ENCODE measurements at regions not wholly inside any gene's neighbourhood (a gene's known extent, or its start where the extent isn't known, plus 50 kb on each side); places are given as distances from the start of the nearest gene placed in this dataset.

- Histone ChIP-seq H2BK15ac (ENCODE audit: low read depth, low read length) (no peak overlapping the region), H4K91ac (ENCODE audit: insufficient read length, low read depth, low read length) (no peak overlapping the region), H4K8ac (replicated peaks; ENCODE audit: insufficient read length, low read depth, low read length) (no peak overlapping the region), H4K20me1 (ENCODE audit: control insufficient read depth, insufficient read depth, insufficient read length) (no peaks in the 10 kb centered on the region), H3K27ac (ENCODE audit: insufficient read length, low read depth, low read length) (no peak overlapping the region), H3K79me2 (ENCODE audit: insufficient read depth, low read length) (no peaks in the 10 kb centered on the region), H3T11ph (ENCODE audit: low read length) (no peak overlapping the region), H2BK120ac (ENCODE audit: low read depth, low read length, poor library complexity, severe bottlenecking) (no peak overlapping the region), H3K9ac (ENCODE audit: extremely low read depth, insufficient read length, low read length) (no peak overlapping the region), H3K56ac (ENCODE audit: insufficient read length, low read depth, low read length) (no peak overlapping the region), H2BK5ac (ENCODE audit: insufficient read length, low read length) (no peak overlapping the region), H3K23ac (ENCODE audit: insufficient read length, low read depth, low read length) (no peak overlapping the region), H3K18ac (ENCODE audit: insufficient read length, low read depth, low read length) (no peak overlapping the region), H3K9me3 (ENCODE audit: control insufficient read depth, low read depth, low read length) (no peaks in the 10 kb centered on the region), H2AFZ (ENCODE audit: low read length) (no peak overlapping the region), H4K5ac (ENCODE audit: insufficient read length, low read depth, low read length) (no peak overlapping the region), H3K23me2 (ENCODE audit: insufficient read length, low read depth, low read length, poor library complexity, severe bottlenecking) (no peaks in the 10 kb centered on the region), H3K79me1 (ENCODE audit: insufficient read depth, low read depth, low read length, poor library complexity, severe bottlenecking) (no peaks in the 10 kb centered on the region), H2BK20ac (ENCODE audit: low read depth, low read length, poor library complexity, severe bottlenecking) (no peak overlapping the region), H3K4me1 (ENCODE audit: insufficient read depth, low read length) (peaks cover 2% of the 10 kb centered on the region; the same call in 1 of the 2 replicates), H2AK5ac (ENCODE audit: insufficient read length, low read length) (no peak overlapping the region), H3K4ac (ENCODE audit: low read depth, low read length) (no peak overlapping the region), H3K4me2 (ENCODE audit: insufficient read depth, insufficient read length, low read length) (no peak overlapping the region), H3K14ac (ENCODE audit: insufficient read depth, low read length) (no peak overlapping the region), H3K27me3 (ENCODE audit: insufficient read depth, low read length) (no peaks in the 10 kb centered on the region), H2BK12ac (ENCODE audit: insufficient read length, low read depth, low read length) (no peak overlapping the region)
- Mint-ChIP-seq H3K27me3 (ENCODE audit: low read depth) (no peaks in the 10 kb centered on the region), H3K9me3 (peaks cover 0 to 3% of the 10 kb centered on the region in 2 experiments; a peak in 2 of 5 replicates), H3K36me3 (ENCODE audit: insufficient read depth in 1 of 3, low read depth in 3 of 3) (no peaks in the 10 kb centered on the region), H3K27ac (no peak overlapping the region), H3K4me3 (no peak overlapping the region), H3K4me1 (no peaks in the 10 kb centered on the region)
- no CpG with 5 or more reads among the region's 4 CpGs for WGBS (ENCODE audit: extremely low coverage, insufficient read length, low lambda C conversion rate)
- TF ChIP-seq CTCF (conservative IDR thresholded peaks at IDR 0.05): peak; percentile 51; the same call in 2 of the 3 replicates
- no peak for DNase-seq
Measured at GRCh38 chr14:59022144-59022543, 166.3 kb upstream of the DAAM1 start.
